Activated naive CD8-positive, alpha-beta T cell treated with anti-CD3 and anti-CD28 coated beads, Interleukin-2, amount 50 U/mL, for 24 hours (primary cell): ENCODE measurements at regions not wholly inside any gene's neighbourhood (a gene's known extent, or its start where the extent isn't known, plus 50 kb on each side); places are given as distances from the start of the nearest gene placed in this dataset.

Experiments
- ATAC-seq: fragments of 150-1000 bp; cut with Tn5 transposase; one replicate; pipeline ENCODE4 v1.10.0; 2021
- DNase-seq: peaks from one replicate; pipeline ENCODE4 v3.0.0; 2021
- H3K27ac Mint-ChIP-seq: one replicate; pipeline ENCODE4 v1.8.0; 2021; ENCODE audit warnings: mild to moderate bottlenecking, mixed read lengths
- H3K27me3 Mint-ChIP-seq: one replicate; pipeline ENCODE4 v1.8.0; 2021; ENCODE audit warnings: mixed read lengths
- H3K36me3 Mint-ChIP-seq: one replicate; pipeline ENCODE4 v1.8.0; 2021; ENCODE audit warnings: low read depth, mixed read lengths
- H3K4me1 Mint-ChIP-seq: one replicate; pipeline ENCODE4 v1.8.0; 2021; ENCODE audit warnings: mixed read lengths
- H3K4me3 Mint-ChIP-seq: one replicate; pipeline ENCODE4 v1.8.0; 2021; ENCODE audit warnings: mild to moderate bottlenecking, moderate library complexity, mixed read lengths
- H3K9me3 Mint-ChIP-seq: one replicate; pipeline ENCODE4 v1.8.0; 2021; ENCODE audit warnings: mixed read lengths

DNA sequence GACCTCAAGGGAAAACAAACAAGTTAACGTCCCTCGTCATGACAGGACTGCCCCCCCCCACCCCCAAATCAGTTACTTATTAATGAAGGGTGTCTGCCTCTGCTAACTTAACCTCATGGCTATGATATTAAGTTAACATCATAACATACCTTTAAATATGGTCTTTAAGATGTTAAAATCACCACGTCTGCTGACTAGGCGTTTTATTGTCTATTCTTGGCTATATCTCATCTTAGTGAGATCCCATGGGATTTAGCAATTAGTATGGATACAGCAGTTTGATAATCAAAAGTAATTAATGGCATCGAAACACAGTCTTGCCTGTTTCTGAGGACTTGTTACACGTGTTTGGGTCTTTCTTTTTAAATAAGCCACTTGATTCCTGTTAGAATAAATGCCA is 186.9 kb downstream of the FOXB1 start:
- Mint-ChIP-seq H3K4me1 (no peaks in the 10 kb centered on the region), H3K4me3 (no peak overlapping the region), H3K9me3 (no peaks in the 10 kb centered on the region), H3K27ac (no peak overlapping the region), H3K27me3 (peaks cover 27% of the 10 kb centered on the region), H3K36me3 (no peaks in the 10 kb centered on the region)
- ATAC-seq, result no peak
- no peak for DNase-seq

DNA sequence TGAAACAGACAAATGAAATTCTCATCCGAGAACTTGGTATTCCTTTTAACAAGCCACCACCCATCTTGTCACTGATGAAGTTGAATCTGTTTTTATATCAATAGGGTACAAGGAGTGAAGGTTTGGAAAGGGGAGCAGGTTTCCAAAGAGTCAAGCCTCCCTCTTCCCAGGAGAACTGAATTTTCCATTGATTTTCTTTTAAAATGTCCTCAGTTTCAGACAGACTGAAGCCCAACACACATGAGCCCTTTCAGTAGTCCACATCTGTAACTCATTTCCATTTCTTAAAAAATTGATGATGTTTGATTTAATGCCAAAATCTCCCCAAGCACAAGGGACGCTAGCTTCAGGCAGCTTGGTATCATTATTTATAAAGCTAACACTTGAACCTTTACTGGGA is 187.7 kb downstream of the FOXB1 start:
- DNase-seq, result no peak
- peaks cover 27% of the 10 kb centered on the region for H3K27me3 Mint-ChIP-seq

DNA sequence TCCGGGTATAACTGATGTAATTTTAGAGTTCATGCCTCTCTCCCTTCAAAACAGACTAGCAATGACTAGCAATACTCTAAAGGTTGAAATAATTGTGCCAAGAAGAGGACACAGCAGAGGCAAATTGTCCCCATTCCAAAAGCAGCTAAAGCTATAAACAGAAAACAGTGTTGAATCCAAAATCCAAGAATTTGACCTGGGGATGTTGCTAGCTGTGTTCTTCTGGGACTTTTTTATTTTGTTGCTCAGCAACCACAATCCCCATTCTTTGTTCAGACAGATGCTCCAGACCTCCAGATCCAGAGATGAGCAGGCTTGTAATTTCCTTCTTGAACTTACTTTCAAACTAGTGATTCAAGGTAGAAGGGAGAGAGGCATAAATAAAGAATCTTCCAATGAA is 191.5 kb downstream of the FOXB1 start:
- no peaks in the 10 kb centered on the region for H3K9me3 Mint-ChIP-seq
- H3K27ac Mint-ChIP-seq, result no peak overlapping the region
- H3K4me3 Mint-ChIP-seq, result no peak overlapping the region
- DNase-seq (no peak), ATAC-seq (no peak)
- peaks cover 28% of the 10 kb centered on the region for H3K27me3 Mint-ChIP-seq
- H3K36me3 Mint-ChIP-seq, result no peaks in the 10 kb centered on the region
- H3K4me1 Mint-ChIP-seq, result no peaks in the 10 kb centered on the region

More for the DNA sequence above, 187.7 kb downstream of the FOXB1 start:
- no peaks in the 10 kb centered on the region for H3K9me3 Mint-ChIP-seq
- no peak for ATAC-seq
- H3K4me1 Mint-ChIP-seq, result no peaks in the 10 kb centered on the region
- H3K27ac Mint-ChIP-seq, result no peak overlapping the region
- no peak overlapping the region for H3K4me3 Mint-ChIP-seq
- H3K36me3 Mint-ChIP-seq, result no peaks in the 10 kb centered on the region

DNA sequence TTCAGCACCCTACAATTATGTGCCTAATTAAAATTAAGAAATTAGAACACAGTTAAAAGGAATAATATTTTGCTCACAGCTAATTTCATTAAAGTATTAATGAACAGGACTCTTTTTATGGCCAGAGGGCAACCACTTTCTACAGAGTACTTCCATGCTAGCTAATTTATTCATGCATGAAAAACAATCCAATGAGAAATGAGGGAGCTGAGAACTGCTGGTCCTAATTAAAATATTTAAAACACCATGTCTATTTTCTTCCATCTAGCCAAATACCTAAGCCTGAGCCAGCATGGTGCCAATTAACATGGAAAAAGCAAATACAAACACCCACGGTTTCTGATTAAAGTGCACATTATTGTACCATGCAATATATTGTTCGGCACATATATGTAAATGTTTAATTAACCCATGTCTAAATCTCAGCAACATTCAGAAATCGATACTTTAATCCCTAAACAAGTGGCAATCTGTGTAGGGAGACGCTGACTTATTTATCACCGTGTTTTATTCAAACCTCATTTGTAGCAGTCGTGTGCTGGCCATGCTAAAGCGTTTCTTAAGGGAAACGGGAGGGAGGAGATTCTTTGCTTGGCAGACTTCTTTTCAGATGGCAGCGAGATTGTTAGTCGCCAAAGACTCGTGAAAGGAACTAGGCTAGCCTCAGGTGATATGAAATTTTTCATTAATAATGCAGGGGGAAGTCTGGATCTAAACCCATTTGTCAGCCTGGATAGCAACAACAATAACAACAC is 193.5 kb downstream of the ANXA2 start:
- ATAC-seq (no peak), DNase-seq (no peak)
- H3K4me3 Mint-ChIP-seq, result no peak overlapping the region
- H3K36me3 Mint-ChIP-seq, result no peaks in the 10 kb centered on the region
- no peaks in the 10 kb centered on the region for H3K9me3 Mint-ChIP-seq
- no peak overlapping the region for H3K27ac Mint-ChIP-seq
- H3K4me1 Mint-ChIP-seq, result no peaks in the 10 kb centered on the region
- peaks cover 30% of the 10 kb centered on the region for H3K27me3 Mint-ChIP-seq

DNA sequence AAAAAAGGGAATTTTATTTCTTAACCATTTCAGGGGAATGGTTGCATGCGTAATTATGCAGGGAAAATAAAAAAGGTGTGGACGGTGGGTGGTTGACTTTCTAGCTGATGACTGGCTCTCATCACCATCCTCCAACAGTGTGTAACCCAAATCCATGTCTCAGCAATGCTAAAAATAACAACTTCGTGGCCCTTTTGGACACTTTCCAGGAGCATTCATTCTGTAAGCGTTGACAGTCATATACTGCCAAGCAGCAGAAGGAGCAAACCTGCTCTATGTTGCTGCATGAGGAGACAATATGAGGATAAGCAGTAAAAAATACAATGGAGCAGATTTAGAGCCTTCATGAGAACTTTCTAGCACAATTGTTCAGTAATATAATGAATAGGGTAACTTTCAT is 189.1 kb downstream of the ANXA2 start:
- Mint-ChIP-seq H3K36me3 (no peaks in the 10 kb centered on the region), H3K4me1 (no peaks in the 10 kb centered on the region), H3K4me3 (no peak overlapping the region), H3K27ac (no peak overlapping the region), H3K9me3 (no peaks in the 10 kb centered on the region), H3K27me3 (peaks cover 16% of the 10 kb centered on the region)
- DNase-seq (no peak), ATAC-seq (no peak)

DNA sequence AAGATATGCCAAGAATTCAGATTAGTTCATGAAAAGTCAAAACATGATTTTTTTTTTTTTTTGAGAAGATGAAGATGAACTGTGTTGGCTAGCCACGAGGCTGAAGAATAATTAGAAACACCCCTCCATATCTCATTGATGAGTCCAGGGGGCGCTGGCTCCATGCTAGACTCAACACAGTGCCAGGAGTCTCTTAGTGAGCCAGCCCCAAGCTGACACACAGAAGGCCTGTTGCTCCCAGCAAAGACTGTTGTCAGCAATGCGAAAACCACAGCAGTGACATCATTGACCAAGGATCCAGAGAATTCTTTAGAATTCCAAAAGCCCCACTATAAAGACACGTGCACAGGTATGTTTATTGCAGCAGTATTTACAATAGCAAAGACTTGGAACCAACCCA is 185.2 kb downstream of the ANXA2 start:
- Mint-ChIP-seq H3K9me3 (no peaks in the 10 kb centered on the region), H3K27me3 (peaks cover 6% of the 10 kb centered on the region), H3K36me3 (no peaks in the 10 kb centered on the region), H3K4me3 (no peak overlapping the region), H3K4me1 (no peaks in the 10 kb centered on the region), H3K27ac (no peak overlapping the region)
- no peak for ATAC-seq
- DNase-seq, result no peak

DNA sequence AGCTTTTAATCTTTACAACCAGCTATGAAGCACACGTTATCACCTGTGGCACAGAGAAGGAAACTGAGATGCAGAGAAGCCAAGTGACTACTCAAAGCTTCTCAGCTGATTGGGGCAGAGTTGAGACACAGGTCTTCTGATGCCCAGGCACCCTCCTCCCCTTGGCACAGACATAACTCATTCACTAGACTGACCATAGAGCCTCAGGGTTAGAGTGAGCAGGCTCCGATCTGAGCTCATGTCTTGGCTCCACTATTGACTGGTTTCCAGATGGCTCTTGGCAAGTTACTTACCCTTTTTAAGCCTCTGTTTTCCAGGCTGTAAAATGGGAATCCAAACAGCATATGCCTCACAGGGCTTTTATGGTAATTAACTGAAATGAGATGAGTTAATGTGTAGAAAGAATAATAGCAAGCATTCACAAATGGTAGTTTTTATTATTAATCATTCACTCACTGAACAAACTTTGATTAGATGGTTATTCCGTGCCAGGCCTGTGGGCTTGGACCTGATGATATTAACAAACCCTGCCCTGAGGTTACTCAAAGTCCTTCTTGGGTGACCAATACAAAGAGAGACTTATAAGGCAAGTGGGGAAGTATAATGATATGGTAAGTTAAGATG is 184.3 kb downstream of the ANXA2 start:
- Mint-ChIP-seq H3K27ac (no peak overlapping the region), H3K9me3 (no peaks in the 10 kb centered on the region), H3K4me3 (no peak overlapping the region), H3K36me3 (no peaks in the 10 kb centered on the region), H3K4me1 (no peaks in the 10 kb centered on the region), H3K27me3 (peaks cover 3% of the 10 kb centered on the region)
- ATAC-seq (no peak), DNase-seq (no peak)

DNA sequence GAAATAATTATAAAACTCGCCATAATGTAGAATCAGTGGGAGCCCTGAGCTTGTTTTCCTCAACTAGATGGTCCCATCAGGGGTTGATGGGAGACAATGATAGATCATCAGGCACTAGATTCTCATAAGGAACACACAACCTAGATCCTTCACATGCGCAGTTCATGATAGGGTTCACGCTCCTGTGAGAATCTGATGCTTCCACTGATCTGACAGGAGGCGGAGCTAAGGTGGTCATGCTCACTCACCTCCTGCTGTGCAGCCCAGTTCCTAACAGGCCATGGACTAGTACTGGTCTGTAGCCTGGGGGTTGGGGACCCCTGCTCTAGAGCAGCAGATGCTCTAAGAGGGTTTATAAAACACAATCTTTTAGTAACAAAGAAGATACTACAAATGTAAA is 183.6 kb downstream of the ANXA2 start:
- H3K9me3 Mint-ChIP-seq, result no peaks in the 10 kb centered on the region
- peaks cover 3% of the 10 kb centered on the region for H3K27me3 Mint-ChIP-seq
- DNase-seq (no peak), ATAC-seq (no peak)
- H3K27ac Mint-ChIP-seq, result no peak overlapping the region
- no peaks in the 10 kb centered on the region for H3K36me3 Mint-ChIP-seq
- no peaks in the 10 kb centered on the region for H3K4me1 Mint-ChIP-seq
- no peak overlapping the region for H3K4me3 Mint-ChIP-seq

DNA sequence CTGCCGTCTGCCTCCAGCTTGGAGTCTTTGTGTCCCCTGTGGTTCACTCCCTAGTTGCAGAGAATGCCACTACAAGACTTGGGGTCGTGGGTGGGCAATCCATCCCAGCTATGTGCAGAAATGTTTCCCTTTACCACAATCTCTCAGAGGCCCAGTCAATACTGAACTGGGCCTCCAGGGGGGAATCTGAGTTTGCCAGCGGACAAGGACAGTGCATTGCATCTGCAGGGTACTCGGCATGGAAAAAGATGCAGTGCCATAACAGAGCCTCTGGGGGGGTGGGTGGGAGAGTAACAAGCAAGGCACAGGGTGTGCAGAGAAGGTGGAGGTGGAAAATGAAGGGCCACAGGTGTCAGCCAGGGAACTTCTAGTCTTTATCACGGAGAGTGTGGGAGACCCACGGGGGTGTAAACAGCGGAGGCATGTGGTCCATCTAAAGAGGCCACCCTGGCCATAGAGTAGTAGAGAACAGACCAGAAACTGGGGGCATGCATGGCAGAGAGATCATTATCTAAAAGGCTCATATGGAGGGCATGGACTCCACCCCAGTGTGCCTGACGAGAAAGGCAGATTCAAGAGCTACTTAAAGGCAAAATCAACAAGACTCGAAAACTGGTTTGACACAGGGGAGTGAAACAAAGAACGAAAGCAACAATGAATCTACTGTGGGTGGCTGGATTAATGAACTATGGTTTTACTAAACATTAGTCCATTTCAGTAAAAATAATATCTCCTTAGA is 182.4 kb downstream of the ANXA2 start:
- ATAC-seq (no peak), DNase-seq (no peak)
- Mint-ChIP-seq H3K4me3 (no peak overlapping the region), H3K27me3 (peaks cover 3% of the 10 kb centered on the region), H3K4me1 (no peaks in the 10 kb centered on the region), H3K27ac (no peak overlapping the region), H3K9me3 (no peaks in the 10 kb centered on the region), H3K36me3 (no peaks in the 10 kb centered on the region)

DNA sequence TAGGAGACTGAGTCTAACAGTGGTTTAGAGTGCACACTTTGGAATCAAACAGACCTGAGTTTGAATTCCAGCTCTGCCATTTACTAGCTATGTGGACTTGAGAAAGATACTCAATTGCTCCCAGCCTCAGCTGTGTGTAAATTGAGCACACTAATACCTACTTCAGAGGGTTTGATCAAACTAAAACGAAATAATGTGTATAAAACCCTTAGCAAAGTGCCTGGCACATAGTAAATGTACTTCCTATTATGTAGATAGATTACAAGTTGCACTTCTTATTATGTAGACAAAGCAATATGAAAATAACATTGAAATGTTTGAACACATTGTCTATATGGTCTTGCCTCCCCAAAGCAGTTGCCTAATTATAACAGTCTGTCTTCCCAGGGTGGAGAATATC is 180.6 kb downstream of the ANXA2 start:
- Mint-ChIP-seq H3K9me3 (no peaks in the 10 kb centered on the region), H3K27ac (no peak overlapping the region), H3K4me1 (no peaks in the 10 kb centered on the region), H3K4me3 (no peak overlapping the region), H3K36me3 (no peaks in the 10 kb centered on the region), H3K27me3 (peaks cover 2% of the 10 kb centered on the region)
- no peak for DNase-seq
- ATAC-seq, result no peak

DNA sequence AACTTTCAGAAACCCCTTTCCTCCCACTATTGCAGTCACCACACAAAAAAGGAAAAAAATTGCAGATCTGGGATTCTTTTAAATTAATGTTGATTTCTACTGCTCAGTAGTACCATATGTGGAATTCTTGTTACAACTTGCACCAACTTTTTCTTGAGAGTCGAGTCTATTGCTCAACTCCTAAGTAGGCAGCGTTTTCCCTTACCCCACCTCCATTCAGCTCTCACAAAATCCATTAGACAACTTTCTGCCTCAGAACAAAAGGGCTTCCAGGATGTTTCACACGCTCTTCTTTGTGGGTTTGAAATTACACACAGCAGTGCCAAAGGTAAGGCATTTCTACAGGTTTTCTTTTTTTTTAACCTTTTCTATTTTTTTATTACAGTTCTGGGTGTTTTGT is 179.5 kb downstream of the ANXA2 start:
- no peak for DNase-seq
- no peak overlapping the region for H3K4me3 Mint-ChIP-seq

DNA sequence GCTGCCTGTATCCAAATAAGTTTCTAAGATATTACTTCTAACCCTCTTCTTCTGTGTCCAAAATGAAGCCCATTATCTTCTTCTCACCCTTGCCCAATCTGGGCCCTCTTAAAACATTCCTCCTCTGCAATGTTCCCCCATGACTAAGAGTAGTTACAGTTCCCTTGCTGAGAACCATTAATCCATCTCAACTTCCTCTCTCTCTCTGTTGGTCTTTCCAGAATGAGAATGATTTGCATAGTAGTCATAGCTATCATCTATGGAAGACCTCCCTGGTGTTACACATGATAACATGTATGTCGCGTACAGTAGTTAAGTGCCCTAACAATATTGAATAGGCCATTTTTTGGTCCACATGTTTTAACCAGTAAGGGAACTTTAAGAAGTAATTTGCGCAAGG is 177.9 kb downstream of the ANXA2 start:
- Mint-ChIP-seq H3K9me3 (no peaks in the 10 kb centered on the region), H3K27ac (no peak overlapping the region), H3K27me3 (no peaks in the 10 kb centered on the region), H3K4me1 (no peaks in the 10 kb centered on the region), H3K36me3 (no peaks in the 10 kb centered on the region), H3K4me3 (no peak overlapping the region)
- no peak for DNase-seq
- ATAC-seq, result no peak

More for the DNA sequence above, 179.5 kb downstream of the ANXA2 start:
- H3K36me3 Mint-ChIP-seq, result no peaks in the 10 kb centered on the region
- H3K9me3 Mint-ChIP-seq, result no peaks in the 10 kb centered on the region
- ATAC-seq, result no peak
- H3K27ac Mint-ChIP-seq, result no peak overlapping the region
- H3K4me1 Mint-ChIP-seq, result no peaks in the 10 kb centered on the region
- no peaks in the 10 kb centered on the region for H3K27me3 Mint-ChIP-seq

DNA sequence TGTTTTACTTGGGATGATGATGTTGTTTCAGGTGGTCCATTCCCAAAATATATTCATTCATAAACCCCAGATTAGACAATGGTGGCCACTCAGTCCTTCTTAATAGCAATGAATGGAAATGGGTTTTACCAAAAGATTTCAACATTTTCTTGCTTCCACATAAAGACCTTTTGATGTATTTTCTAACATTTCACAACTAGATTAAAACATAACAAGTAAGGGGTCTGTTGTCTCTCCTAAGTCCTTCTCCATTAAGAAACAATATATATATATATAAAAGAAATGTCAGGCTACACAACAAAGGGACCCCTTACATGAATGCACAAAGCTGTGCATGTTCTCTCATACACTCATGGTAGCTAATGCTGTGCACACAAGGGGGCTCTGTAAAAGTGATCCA is 176.4 kb downstream of the ANXA2 start:
- H3K4me3 Mint-ChIP-seq, result no peak overlapping the region
- H3K27ac Mint-ChIP-seq, result no peak overlapping the region
- H3K36me3 Mint-ChIP-seq, result no peaks in the 10 kb centered on the region
- DNase-seq, result no peak
- no peaks in the 10 kb centered on the region for H3K4me1 Mint-ChIP-seq
- no peaks in the 10 kb centered on the region for H3K9me3 Mint-ChIP-seq
- no peak for ATAC-seq
- no peaks in the 10 kb centered on the region for H3K27me3 Mint-ChIP-seq

DNA sequence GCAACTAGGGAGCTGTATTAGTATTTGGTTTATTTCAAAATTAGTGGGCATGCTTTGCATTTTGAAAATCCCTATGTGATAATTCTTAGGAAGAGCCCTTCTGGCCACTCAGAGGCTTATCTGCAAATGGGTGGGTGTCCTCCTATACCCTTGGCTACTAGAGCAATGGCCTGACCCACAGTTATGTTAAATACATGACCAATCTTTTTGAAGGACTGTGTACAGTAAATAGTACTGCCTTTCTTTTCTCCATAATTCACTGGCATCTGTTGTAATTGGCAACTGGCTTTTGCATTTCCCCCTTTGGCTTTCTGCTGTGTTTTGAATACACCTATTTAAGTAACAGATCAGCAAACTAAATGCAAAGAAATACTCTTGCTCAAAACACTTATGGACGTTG is 175.4 kb downstream of the ANXA2 start:
- DNase-seq (no peak), ATAC-seq (no peak)
- Mint-ChIP-seq H3K27me3 (no peaks in the 10 kb centered on the region), H3K27ac (no peak overlapping the region), H3K4me3 (no peak overlapping the region), H3K36me3 (no peaks in the 10 kb centered on the region), H3K4me1 (no peaks in the 10 kb centered on the region), H3K9me3 (no peaks in the 10 kb centered on the region)

DNA sequence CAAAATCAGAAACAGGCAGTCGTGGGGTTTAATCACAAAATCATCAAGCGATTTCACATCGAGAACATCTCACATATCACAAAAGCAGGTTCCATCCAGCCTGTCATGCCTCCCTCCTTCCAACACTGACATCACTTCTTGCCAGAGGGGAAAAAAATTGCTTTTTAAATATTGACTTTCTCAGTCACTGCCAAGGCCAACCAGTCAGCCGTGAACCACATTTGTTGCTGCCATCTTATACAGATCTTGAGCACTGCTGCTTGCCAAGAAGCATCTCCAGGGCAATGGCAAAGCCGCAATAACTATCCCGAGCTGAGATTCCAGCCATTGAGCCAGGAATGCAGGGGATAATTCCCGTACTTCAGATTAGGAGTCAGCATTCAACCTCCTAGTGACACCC is 174.6 kb downstream of the ANXA2 start:
- ATAC-seq (no peak), DNase-seq (no peak)
- H3K36me3 Mint-ChIP-seq, result no peaks in the 10 kb centered on the region
- H3K27ac Mint-ChIP-seq, result no peak overlapping the region
- H3K4me3 Mint-ChIP-seq, result no peak overlapping the region
- peaks cover 1% of the 10 kb centered on the region for H3K27me3 Mint-ChIP-seq
- H3K4me1 Mint-ChIP-seq, result peaks cover 4% of the 10 kb centered on the region
- H3K9me3 Mint-ChIP-seq, result no peaks in the 10 kb centered on the region
